ENCODE measurements at regions not wholly inside any gene's neighbourhood (a gene's known extent, or its start where the extent isn't known, plus 50 kb on each side); places are given as distances from the start of the nearest gene placed in this dataset.

- TF ChIP-seq RFX5 (IDR thresholded peaks at IDR 0.05): no peak
- TF ChIP-seq ZFP36 (IDR thresholded peaks at IDR 0.05; ENCODE audit: borderline replicate concordance, partially characterized antibody): no peak
- TF ChIP-seq HOXA7 (CRISPR knock-in tag; IDR thresholded peaks at IDR 0.05): no peak
- no peak for TF ChIP-seq PHF8 (IDR thresholded peaks at IDR 0.05; ENCODE audit: borderline replicate concordance, low read depth)
Measured at GRCh38 chr14:104517867-104518266, 61.7 kb upstream of the C14orf180 start (continued).

GRCh38 chr14:104518659-104519350, 60.8 kb upstream of the C14orf180 start:
- 41% methylated on average over 18 of the region's 18 CpGs for WGBS (ENCODE audit: missing lambda C conversion rate)
- Histone ChIP-seq H3K9me3 (peaks cover 19% of the 10 kb centered on the region), H3K4me3 (no peak overlapping the region), H3K4me2 (no peak overlapping the region), H3K27ac (no peak overlapping the region), H3K4me1 (no peaks in the 10 kb centered on the region)
- CTCF ChIA-PET: interaction anchor here (0.6 to 0.8 kb wide), 2 partner anchors 43 to 53 kb away, joined by 3 read pairs; no protein-coding TSS in a partner anchor
- POLR2A ChIA-PET: no interaction called here
- ATAC-seq (no peak), FAIRE-seq (no peak), DNase-seq (ENCODE audit: low read depth in 1 of 2, low spot score in 1 of 2) (no peak)
- TF ChIP-seq RCOR1 (IDR thresholded peaks at IDR 0.05; ENCODE audit: low read depth, low read length) (no peak), HOXB5 (CRISPR knock-in tag; IDR thresholded peaks at IDR 0.05) (no peak), MAX (IDR thresholded peaks at IDR 0.05) (no peak), KDM5A (IDR thresholded peaks at IDR 0.05) (no peak), MAFK (IDR thresholded peaks at IDR 0.05; ENCODE audit: partially characterized antibody) (no peak), BHLHE40 (IDR thresholded peaks at IDR 0.05; ENCODE audit: low read depth, low read length) (no peak), HDAC2 (IDR thresholded peaks at IDR 0.05) (no peak), HMGXB4 (CRISPR knock-in tag; IDR thresholded peaks at IDR 0.05; ENCODE audit: borderline replicate concordance) (no peak), RARB (CRISPR knock-in tag; IDR thresholded peaks at IDR 0.05) (no peak), FOSB (CRISPR knock-in tag; IDR thresholded peaks at IDR 0.05) (no peak), BCL3 (IDR thresholded peaks at IDR 0.05) (no peak), POLR2A (IDR thresholded peaks at IDR 0.05; ENCODE audit: low read length) (no peak), PHF8 (IDR thresholded peaks at IDR 0.05; ENCODE audit: borderline replicate concordance, low read depth) (no peak)
- TF ChIP-seq, protein P1, sequence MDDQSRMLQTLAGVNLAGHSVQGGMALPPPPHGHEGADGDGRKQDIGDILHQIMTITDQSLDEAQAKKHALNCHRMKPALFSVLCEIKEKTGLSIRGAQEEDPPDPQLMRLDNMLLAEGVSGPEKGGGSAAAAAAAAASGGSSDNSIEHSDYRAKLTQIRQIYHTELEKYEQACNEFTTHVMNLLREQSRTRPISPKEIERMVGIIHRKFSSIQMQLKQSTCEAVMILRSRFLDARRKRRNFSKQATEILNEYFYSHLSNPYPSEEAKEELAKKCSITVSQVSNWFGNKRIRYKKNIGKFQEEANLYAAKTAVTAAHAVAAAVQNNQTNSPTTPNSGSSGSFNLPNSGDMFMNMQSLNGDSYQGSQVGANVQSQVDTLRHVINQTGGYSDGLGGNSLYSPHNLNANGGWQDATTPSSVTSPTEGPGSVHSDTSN (IDR thresholded peaks at IDR 0.05): no peak
- TF ChIP-seq, protein P2, sequence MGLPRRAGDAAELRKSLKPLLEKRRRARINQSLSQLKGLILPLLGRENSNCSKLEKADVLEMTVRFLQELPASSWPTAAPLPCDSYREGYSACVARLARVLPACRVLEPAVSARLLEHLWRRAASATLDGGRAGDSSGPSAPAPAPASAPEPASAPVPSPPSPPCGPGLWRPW (IDR thresholded peaks at IDR 0.05): no peak

DNA sequence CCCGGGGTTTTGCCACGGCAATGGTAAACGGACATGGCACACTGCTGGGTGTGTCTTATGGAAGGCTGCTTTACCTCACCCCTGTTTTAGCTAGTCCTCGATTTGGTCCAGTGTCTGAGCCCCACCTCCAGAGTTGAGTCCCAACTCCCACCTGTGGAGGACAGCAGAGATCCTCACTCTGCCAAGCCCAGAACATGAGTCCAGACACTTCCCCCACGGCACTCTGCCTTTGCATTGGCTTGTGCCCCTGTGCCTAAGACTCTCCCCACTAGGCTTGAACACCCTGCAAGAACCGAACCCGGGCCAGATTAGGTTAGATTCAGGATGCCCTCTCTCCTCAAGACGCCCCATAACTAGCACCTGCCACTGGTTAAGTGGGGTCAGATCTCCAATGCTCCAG, 59.8 kb upstream of the C14orf180 start:
- 14% methylated on average over 8 of the region's 8 CpGs for WGBS (ENCODE audit: missing lambda C conversion rate)
- POLR2A ChIA-PET: no interaction called here
- ATAC-seq (no peak), DNase-seq (ENCODE audit: low read depth in 1 of 2, low spot score in 1 of 2) (no peak), FAIRE-seq (no peak)
- Histone ChIP-seq H3K9me3 (peaks cover 19% of the 10 kb centered on the region), H3K4me2 (no peak overlapping the region), H3K27ac (no peak overlapping the region), H3K4me1 (no peaks in the 10 kb centered on the region), H3K4me3 (no peak overlapping the region)
- no peak for TF ChIP-seq NR3C1 (IDR thresholded peaks at IDR 0.05)
- TF ChIP-seq SMC3 (IDR thresholded peaks at IDR 0.05): no peak
- no peak for TF ChIP-seq CHD2 (IDR thresholded peaks at IDR 0.05; ENCODE audit: low read length, partially characterized antibody)
- TF ChIP-seq ZFP36 (IDR thresholded peaks at IDR 0.05; ENCODE audit: borderline replicate concordance, partially characterized antibody): no peak
- no peak for TF ChIP-seq EHF (CRISPR knock-in tag; IDR thresholded peaks at IDR 0.05)
- no peak for TF ChIP-seq ZC3H11A (IDR thresholded peaks at IDR 0.05)
- TF ChIP-seq ESRRA (IDR thresholded peaks at IDR 0.05; ENCODE audit: borderline replicate concordance, low read length): no peak
- no peak for TF ChIP-seq EP300 (IDR thresholded peaks at IDR 0.05)
- TF ChIP-seq CTCF (IDR thresholded peaks at IDR 0.05): no peak
- CTCF ChIA-PET: interaction anchor here (0.8 kb wide), 1 partner anchor 54 kb away, joined by 3 read pairs; no protein-coding TSS in a partner anchor

All from A549 (cell line).